MM.1S (cell line): ENCODE measurements at regions not wholly inside any gene's neighbourhood (a gene's known extent, or its start where the extent isn't known, plus 50 kb on each side); places are given as distances from the start of the nearest gene placed in this dataset.

Experiments
- CTCF ChIP-seq: fragments of 300-600 bp; sonication (generic); IDR thresholded peaks from 2 replicates; pipeline ENCODE4 v1.5.1; 2016; ENCODE audit warnings: antibody characterized with exemption, low read length, mixed read lengths
- EZH2 ChIP-seq: fragments of 300-600 bp; sonication (generic); optimal IDR thresholded peaks from 2 replicates; pipeline ENCODE3; 2017; ENCODE audit warnings: low read depth, mild to moderate bottlenecking, antibody characterized with exemption, low read length, mixed read lengths
- EZH2phosphoT487 ChIP-seq: fragments of 300-600 bp; sonication (generic); IDR thresholded peaks from 2 replicates; pipeline ENCODE4 v1.6.1; 2018; ENCODE audit warnings: antibody characterized with exemption, low read length

DNA sequence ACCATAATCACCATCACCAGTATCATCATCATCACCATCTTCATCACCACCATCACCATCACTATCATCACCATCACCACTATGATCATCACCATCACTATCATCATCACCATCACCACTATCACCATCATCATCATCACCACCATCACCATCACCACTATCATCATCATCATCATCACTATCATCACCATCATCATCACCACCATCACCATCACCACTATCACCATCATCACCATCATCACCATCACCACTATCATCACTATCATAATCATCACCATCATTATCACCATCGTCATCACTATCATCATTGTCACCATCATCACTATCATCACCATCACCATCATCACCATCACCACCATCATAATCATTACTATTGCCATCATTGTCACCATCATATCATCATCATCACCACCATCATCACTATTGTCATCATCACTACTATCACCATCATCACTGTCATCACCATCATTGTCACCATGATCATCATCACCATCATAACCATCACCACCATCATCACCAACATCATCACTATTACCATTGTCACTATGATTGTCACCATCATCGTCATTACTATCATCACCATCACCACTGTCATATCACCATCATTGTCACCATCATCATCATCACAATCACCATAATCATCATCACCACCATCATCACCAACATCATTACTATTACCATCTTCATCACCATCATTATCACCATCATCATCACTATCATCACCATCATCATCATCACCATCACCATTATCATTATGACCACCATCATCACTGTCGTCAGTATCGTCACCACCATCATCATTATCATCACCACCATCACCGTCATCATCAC lies 154.7 kb downstream of the ACTR3B start:
- no peak for TF ChIP-seq CTCF
- no peak for TF ChIP-seq EZH2phosphoT487
- no peak for TF ChIP-seq EZH2
